ENCODE measurements at regions not wholly inside any gene's neighbourhood (a gene's known extent, or its start where the extent isn't known, plus 50 kb on each side); places are given as distances from the start of the nearest gene placed in this dataset.

DNA sequence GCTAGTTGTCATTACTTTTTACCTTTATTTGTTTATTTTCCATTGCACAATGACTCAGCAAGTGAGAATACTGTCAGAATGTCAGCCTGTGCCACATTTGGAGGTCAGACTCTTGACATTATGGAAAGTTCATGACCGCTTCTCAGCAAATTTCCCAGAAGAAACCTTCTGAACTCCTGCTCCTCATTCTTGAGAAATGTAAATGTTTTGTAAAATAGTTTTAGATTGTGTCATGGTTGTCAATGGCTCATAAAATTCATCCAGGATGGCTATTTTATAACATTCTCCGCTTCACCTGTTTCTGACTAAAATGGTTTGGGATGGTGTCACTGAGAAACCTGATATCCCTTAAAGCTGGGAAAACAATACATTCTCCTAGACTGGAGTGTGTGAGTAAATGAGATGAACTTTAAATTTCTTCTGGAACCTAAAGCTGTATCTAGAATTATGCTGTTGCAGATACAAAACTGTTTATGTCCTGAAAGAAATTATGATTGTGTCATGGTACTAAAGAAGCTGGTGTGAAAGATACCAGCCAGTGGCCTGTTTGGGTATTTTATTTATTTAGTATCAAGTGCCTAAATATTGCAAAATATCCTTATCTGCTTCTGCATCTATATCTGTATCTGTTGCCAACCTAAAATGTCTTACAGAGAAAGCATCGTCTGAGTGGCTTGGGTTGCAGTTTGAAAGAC is 671.7 kb downstream of the GATA3 start:
- TF ChIP-seq, protein P1, sequence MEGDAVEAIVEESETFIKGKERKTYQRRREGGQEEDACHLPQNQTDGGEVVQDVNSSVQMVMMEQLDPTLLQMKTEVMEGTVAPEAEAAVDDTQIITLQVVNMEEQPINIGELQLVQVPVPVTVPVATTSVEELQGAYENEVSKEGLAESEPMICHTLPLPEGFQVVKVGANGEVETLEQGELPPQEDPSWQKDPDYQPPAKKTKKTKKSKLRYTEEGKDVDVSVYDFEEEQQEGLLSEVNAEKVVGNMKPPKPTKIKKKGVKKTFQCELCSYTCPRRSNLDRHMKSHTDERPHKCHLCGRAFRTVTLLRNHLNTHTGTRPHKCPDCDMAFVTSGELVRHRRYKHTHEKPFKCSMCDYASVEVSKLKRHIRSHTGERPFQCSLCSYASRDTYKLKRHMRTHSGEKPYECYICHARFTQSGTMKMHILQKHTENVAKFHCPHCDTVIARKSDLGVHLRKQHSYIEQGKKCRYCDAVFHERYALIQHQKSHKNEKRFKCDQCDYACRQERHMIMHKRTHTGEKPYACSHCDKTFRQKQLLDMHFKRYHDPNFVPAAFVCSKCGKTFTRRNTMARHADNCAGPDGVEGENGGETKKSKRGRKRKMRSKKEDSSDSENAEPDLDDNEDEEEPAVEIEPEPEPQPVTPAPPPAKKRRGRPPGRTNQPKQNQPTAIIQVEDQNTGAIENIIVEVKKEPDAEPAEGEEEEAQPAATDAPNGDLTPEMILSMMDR (IDR thresholded peaks at IDR 0.05), result no peak
- no peak for TF ChIP-seq POLR2A (IDR thresholded peaks at IDR 0.05)
